ENCODE measurements at regions not wholly inside any gene's neighbourhood (a gene's known extent, or its start where the extent isn't known, plus 50 kb on each side); places are given as distances from the start of the nearest gene placed in this dataset.
"Not testable (repeated sequence)": the region's sequence is repeated elsewhere in the genome, so short reads cannot be mapped to it uniquely, and the experiment has no call there.

GRCh38 chr7:65549589-65550443, 176.2 kb downstream of the ZNF92 start:
- not testable (repeated sequence) for TF ChIP-seq CTCF, POLR2A (IDR thresholded peaks at IDR 0.05)

All from body of pancreas (tissue), 4 donors.